ENCODE measurements at regions not wholly inside any gene's neighbourhood (a gene's known extent, or its start where the extent isn't known, plus 50 kb on each side); places are given as distances from the start of the nearest gene placed in this dataset.

DNA sequence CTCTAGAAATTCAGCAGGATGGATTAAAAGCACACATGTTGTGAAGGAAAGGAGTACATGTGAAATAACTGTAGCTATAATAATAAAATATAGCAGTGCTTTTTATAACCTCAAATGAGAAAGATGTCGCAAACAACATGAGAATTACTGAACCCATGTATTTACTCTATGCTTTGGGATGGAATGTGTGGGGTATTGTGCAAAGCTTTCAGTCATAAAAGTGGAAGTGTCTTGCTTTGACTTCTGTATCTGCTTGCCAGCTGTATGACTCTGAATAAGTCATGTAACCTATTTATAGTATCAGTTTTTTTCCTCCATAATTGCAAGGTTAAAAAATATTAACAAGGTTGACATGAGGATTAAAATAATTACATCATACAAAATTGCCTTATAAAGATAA lies 519.3 kb upstream of the CADM2 start:
- ATAC-seq = no peak
- Mint-ChIP-seq H3K4me1 (no peaks in the 10 kb centered on the region), H3K9me3 (ENCODE audit: low read depth) (peaks cover 8% of the 10 kb centered on the region), H3K27me3 (no peaks in the 10 kb centered on the region), H3K27ac (no peak overlapping the region), H3K4me3 (no peak overlapping the region), H3K36me3 (no peaks in the 10 kb centered on the region)
- no peak for DNase-seq
- CTCF ChIA-PET = no interaction called here

DNA sequence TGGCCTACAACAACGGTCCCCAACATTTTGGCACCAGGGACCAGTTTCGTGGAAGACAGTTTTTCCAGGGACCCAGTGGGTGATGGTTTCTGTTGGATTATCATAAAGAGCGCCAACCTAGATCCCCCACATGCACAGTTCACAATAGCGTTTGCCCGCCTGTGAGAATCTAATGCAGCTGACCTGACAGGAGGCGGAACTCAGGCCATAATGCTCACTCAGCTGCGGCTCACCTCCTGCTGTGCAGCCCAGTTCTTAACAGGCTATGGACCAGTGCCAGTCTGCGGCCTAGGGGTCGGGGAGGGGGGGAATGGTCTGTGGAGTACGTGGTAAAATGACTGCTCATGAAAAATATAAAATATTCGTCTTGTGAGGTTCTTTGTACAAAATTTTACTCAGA lies 518.5 kb upstream of the CADM2 start:
- H3K4me1 Mint-ChIP-seq = no peaks in the 10 kb centered on the region
- no peaks in the 10 kb centered on the region for H3K36me3 Mint-ChIP-seq
- H3K9me3 Mint-ChIP-seq (ENCODE audit: low read depth) = peaks cover 7% of the 10 kb centered on the region
- H3K4me3 Mint-ChIP-seq = no peak overlapping the region
- H3K27ac Mint-ChIP-seq = no peak overlapping the region
- CTCF ChIA-PET = no interaction called here
- ATAC-seq = no peak
- no peaks in the 10 kb centered on the region for H3K27me3 Mint-ChIP-seq
- DNase-seq = no peak

DNA sequence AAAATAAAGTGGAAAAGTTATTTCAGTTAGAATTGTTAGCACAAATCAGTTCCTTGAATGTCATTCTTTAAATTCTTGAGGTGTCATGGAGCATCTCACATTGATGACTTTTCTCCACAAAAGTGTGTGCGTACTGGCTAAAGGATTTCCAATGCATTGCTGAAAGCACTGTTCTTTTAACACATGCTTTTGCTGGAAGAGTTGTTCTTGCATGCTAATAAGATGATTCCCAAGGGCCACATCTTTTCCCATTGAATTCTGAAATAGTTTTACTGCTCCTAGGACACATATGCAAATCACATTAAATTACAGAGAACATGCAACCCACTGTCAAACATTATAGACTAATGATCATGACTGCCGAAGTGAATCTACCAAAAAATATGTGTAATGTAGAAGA lies 516.3 kb upstream of the CADM2 start:
- CTCF ChIA-PET = no interaction called here
- peaks cover 6% of the 10 kb centered on the region for H3K9me3 Mint-ChIP-seq (ENCODE audit: low read depth)
- no peak overlapping the region for H3K27ac Mint-ChIP-seq
- DNase-seq (no peak), ATAC-seq (no peak)
- no peaks in the 10 kb centered on the region for H3K36me3 Mint-ChIP-seq
- no peak overlapping the region for H3K4me3 Mint-ChIP-seq
- no peaks in the 10 kb centered on the region for H3K27me3 Mint-ChIP-seq
- H3K4me1 Mint-ChIP-seq = no peaks in the 10 kb centered on the region

DNA sequence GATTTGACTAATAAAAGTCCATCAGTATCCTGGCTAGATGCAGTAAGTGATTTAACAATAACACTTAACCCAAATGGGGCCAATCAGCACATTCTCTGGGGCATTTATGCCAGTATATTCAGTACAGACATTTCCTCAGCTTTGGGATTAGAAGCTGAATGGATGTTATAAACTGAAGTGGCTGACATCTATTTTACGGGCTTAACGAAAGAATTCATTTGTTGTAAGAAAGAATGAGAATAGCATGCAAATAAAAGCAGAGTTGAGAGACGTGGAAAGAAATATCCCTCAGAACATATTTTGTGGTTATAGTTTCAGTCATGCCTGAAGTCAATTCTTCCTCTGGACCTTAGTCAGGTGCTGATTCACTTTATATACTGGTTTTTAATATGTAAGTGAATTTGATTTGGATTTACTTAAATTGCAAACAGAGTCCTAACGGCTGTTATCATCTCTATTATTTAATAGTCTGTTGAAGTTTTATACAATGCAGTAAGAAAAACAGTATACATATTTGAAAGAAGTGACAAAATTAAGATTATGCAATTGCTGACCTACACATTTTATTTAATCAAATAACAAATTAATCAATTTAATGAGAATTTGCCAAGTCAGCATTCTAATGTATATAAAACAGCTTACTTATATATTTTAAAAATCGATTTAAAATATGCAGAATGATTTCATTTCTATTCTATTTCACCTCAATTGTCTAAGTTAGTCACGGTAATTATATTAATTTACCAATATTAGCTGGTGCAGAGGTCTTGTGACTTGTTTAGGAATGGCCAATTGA lies 513.9 kb upstream of the CADM2 start:
- no peak for ATAC-seq
- H3K27ac Mint-ChIP-seq = no peak overlapping the region
- no peaks in the 10 kb centered on the region for H3K4me1 Mint-ChIP-seq
- peaks cover 8% of the 10 kb centered on the region for H3K9me3 Mint-ChIP-seq (ENCODE audit: low read depth)
- DNase-seq = no peak
- no peaks in the 10 kb centered on the region for H3K27me3 Mint-ChIP-seq
- CTCF ChIA-PET = no interaction called here
- no peak overlapping the region for H3K4me3 Mint-ChIP-seq
- H3K36me3 Mint-ChIP-seq = no peaks in the 10 kb centered on the region

DNA sequence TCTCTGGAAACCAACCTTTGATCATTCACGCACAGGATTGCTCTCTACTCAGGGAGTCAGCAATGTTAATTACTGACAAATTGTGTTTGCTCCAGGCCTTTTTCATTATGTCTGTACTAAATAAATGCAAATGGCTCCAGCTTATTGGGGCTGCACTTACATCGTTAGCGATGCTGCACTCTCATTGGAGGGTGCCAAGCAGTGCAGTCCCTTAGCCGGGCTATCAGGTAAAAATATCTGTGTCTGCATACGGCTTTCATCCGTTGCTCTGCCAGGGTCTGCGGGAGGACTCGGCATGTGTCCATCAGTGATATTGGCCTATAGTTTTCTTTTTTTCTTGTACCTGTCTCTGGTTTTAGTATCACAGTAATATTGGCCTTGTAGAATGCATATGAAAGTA lies 471.5 kb upstream of the CADM2 start:
- CTCF ChIA-PET = no interaction called here
- DNase-seq (no peak), ATAC-seq (no peak)
- H3K27me3 Mint-ChIP-seq = no peaks in the 10 kb centered on the region
- H3K27ac Mint-ChIP-seq = no peak overlapping the region
- no peak overlapping the region for H3K4me3 Mint-ChIP-seq
- H3K9me3 Mint-ChIP-seq (ENCODE audit: low read depth) = peaks cover 12% of the 10 kb centered on the region
- H3K4me1 Mint-ChIP-seq = no peaks in the 10 kb centered on the region
- no peaks in the 10 kb centered on the region for H3K36me3 Mint-ChIP-seq

DNA sequence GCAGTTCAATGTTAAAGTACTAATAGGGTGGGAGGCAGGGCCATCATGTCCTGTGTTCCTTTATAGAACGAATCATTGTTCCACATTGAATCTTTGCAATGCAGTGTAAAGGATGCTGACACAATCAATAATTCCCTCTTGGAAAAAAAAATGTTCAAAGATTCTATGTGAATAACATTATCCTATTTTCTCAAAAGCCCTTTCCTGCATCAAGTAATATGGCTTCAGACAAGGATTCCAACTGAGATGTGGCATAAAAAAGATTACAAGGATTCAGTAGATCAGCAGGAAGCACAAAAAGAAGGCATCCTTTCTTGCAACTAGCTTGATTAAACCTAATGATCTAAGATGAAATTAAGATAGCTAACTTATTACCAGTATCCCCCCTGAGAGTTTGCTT lies 454.0 kb upstream of the CADM2 start:
- Mint-ChIP-seq H3K36me3 (no peaks in the 10 kb centered on the region), H3K4me3 (no peak overlapping the region), H3K4me1 (no peaks in the 10 kb centered on the region), H3K27me3 (no peaks in the 10 kb centered on the region), H3K9me3 (ENCODE audit: low read depth) (peaks cover 4% of the 10 kb centered on the region), H3K27ac (no peak overlapping the region)
- ATAC-seq (no peak), DNase-seq (no peak)
- CTCF ChIA-PET = no interaction called here

DNA sequence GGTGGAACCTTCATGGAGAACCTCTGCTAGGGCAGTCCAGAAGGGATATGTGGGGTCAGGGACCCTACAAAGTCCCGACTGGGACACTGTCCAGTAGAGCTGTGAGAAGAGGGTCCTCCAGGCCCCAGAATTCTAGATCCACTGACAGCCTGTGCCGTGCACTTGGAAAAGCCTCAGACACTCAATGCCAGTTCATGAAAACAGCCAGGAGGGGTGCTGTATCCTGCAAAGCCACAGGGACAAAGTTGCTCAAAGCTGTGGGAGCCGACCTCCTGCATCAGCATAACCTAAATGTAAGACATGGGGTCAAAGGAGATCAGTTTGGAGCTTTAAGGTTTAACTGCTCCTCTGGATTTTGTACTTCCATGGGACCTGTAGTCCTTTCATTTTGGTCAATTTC lies 448.8 kb upstream of the CADM2 start:
- Mint-ChIP-seq H3K4me1 (no peaks in the 10 kb centered on the region), H3K27ac (no peak overlapping the region), H3K36me3 (no peaks in the 10 kb centered on the region), H3K9me3 (ENCODE audit: low read depth) (peaks cover 4% of the 10 kb centered on the region), H3K27me3 (no peaks in the 10 kb centered on the region), H3K4me3 (no peak overlapping the region)
- DNase-seq = no peak
- no peak for ATAC-seq
- CTCF ChIA-PET = no interaction called here

DNA sequence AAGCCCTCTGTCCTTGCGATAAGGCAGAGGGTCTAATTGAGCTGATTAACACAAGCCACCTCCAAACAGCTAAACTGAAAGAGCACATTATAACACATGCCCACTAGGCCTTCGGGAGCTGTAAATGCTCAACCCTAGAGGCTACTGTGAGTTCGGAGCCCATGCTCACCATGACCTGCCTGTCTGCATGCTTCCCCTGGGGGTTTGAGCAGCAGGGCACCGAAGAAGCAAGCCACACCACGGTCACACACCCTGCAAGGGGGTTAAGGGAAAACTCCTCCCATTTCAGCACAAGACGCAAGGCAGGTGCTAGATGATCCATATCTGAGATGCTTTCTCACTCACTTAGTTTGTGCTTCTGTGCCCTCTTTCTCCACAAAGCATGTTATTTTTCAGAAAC lies 435.9 kb upstream of the CADM2 start:
- no peak overlapping the region for H3K4me3 Mint-ChIP-seq
- CTCF ChIA-PET = no interaction called here
- no peak overlapping the region for H3K27ac Mint-ChIP-seq
- ATAC-seq = no peak
- no peaks in the 10 kb centered on the region for H3K36me3 Mint-ChIP-seq
- peaks cover 10% of the 10 kb centered on the region for H3K9me3 Mint-ChIP-seq (ENCODE audit: low read depth)
- DNase-seq = no peak
- H3K27me3 Mint-ChIP-seq = no peaks in the 10 kb centered on the region
- H3K4me1 Mint-ChIP-seq = no peaks in the 10 kb centered on the region

DNA sequence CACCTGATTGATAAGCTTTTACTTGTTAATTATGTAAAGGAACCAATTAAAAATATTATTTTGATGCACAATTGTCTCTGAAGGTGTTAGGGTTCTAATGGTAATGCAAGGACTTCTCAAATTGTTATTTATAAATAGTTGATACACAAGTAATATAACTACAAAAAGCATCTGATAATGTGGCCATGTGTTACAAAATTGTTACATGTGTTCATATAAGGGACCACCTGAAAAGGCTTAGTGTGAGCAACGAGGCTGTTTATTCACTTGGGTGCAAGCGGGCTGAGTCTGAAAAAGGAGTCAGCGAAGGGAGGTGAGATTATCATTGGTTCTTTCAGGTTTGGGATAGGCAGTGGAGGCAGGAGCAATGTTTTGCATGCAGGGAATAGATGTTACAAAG lies 421.9 kb upstream of the CADM2 start:
- Mint-ChIP-seq H3K27ac (no peak overlapping the region), H3K4me3 (no peak overlapping the region), H3K4me1 (no peaks in the 10 kb centered on the region), H3K36me3 (no peaks in the 10 kb centered on the region), H3K9me3 (ENCODE audit: low read depth) (peaks cover 22% of the 10 kb centered on the region), H3K27me3 (no peaks in the 10 kb centered on the region)
- CTCF ChIA-PET = no interaction called here
- DNase-seq = no peak
- ATAC-seq = no peak

DNA sequence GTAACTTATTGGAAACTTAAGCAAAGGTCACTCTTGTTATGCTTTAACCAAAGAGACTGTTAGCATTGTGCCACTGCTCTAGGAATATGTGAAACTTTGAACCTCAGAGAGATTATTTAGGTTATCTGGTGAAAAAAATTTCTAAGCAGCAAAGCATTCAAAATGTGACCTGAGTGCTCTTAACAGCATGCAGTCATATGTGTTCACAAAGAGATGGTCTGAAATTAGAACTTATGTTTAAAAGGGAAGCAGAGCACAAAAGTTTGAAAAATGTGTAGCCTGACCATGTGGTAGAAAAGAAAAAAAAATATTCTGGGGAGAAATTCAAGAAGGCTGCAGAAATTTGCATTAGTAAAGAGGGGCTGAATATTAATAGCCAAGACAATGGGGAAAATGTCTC lies 420.2 kb upstream of the CADM2 start:
- DNase-seq (no peak), ATAC-seq (no peak)
- CTCF ChIA-PET = no interaction called here
- Mint-ChIP-seq H3K4me3 (no peak overlapping the region), H3K27me3 (no peaks in the 10 kb centered on the region), H3K27ac (no peak overlapping the region), H3K36me3 (no peaks in the 10 kb centered on the region), H3K4me1 (no peaks in the 10 kb centered on the region), H3K9me3 (ENCODE audit: low read depth) (peaks cover 15% of the 10 kb centered on the region)

DNA sequence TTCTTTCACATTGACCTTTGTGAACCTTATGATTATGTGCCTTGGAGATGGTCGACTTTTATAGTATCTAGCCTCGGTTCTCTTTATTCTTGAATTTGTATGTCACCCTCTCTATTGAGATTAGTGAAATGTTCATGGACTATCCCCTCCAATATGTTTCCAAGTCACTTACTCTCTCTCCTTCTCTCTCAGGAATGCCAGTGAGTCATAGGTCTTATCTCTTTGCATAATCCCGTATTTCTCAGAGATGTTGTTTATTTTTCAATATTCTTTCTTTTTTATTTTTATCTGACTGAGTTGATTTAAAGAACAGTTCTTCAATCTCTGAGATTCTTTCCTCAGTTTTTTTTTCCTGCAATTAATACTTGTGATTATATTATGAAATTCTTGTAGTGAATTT lies 411.6 kb upstream of the CADM2 start:
- ATAC-seq (no peak), DNase-seq (no peak)
- H3K27ac Mint-ChIP-seq = no peak overlapping the region
- H3K27me3 Mint-ChIP-seq = no peaks in the 10 kb centered on the region
- CTCF ChIA-PET = no interaction called here
- H3K36me3 Mint-ChIP-seq = no peaks in the 10 kb centered on the region
- no peak overlapping the region for H3K4me3 Mint-ChIP-seq
- H3K9me3 Mint-ChIP-seq (ENCODE audit: low read depth) = no peaks in the 10 kb centered on the region
- no peaks in the 10 kb centered on the region for H3K4me1 Mint-ChIP-seq

DNA sequence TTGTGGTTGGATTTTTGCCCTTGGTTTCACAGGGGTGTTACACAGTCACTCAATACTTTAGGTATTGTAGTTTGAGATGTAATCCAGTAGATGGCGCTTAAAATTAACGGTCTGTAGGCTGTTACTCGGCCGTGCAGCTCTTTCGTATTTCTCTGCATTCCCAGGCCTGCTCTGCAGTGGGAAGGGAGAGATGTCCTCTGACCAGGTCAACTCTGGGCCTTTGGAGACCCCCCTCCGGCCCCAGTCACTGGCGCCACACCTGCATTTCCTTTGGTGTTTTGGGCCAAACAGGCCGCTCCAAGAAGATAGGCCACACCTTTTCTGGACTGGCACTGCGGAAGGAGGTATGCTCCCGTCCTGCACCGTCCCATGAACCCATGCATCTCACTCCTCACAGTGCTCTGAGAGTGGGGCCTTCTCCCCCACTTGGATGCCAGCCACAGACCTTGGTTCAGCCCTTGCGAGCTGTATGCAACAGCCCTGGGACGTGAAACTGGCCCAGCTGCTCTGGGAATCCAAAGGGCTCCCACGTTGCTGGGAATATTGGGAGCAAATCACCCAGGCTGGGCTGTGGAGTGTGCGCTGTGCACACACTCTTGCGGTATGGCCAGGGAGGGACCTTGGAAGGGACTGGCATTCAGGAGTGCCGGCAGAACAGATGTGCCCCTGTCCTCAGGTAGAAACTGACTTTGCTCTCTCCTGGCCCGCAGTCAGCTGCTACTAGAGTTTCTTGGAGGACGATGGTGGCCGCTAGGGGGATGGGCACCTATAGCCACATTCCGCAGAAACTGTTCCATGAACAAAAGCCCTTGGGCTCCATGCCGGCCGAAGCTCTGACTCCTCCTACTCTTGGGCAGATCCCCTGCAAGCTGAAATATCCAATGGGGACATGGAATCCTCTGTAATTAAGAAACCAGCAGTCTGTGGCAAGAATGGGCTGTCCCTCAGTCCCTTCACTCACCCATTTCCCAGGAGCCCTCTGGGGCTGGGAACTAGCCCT lies 410.5 kb upstream of the CADM2 start:
- CTCF ChIA-PET = no interaction called here
- H3K9me3 Mint-ChIP-seq (ENCODE audit: low read depth) = no peaks in the 10 kb centered on the region
- H3K4me1 Mint-ChIP-seq = no peaks in the 10 kb centered on the region
- no peak overlapping the region for H3K4me3 Mint-ChIP-seq
- no peaks in the 10 kb centered on the region for H3K36me3 Mint-ChIP-seq
- H3K27ac Mint-ChIP-seq = no peak overlapping the region
- H3K27me3 Mint-ChIP-seq = no peaks in the 10 kb centered on the region
- ATAC-seq (no peak), DNase-seq (no peak)

DNA sequence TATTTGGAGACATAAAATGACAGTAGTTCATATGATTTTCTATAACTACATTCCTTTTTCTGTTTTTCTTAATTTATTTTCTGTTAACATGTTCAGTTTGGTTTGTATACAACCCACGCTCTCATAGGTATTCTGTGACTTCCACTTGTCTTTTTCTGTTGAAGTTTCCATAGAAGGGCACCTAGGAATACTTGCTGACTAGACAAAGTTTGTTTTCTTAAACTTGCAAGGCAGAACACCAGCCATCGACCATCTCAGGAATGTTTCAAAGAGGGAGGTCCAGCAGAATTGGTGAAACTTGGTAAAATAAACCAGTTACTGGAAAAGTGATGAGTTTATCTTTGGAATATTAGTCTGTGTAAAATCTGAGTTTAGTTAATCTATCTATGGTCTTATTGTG lies 403.2 kb upstream of the CADM2 start:
- H3K9me3 Mint-ChIP-seq (ENCODE audit: low read depth) = no peaks in the 10 kb centered on the region
- CTCF ChIA-PET = no interaction called here
- no peak overlapping the region for H3K4me3 Mint-ChIP-seq
- H3K27ac Mint-ChIP-seq = no peak overlapping the region
- no peak for DNase-seq
- H3K4me1 Mint-ChIP-seq = no peaks in the 10 kb centered on the region
- no peak for ATAC-seq
- no peaks in the 10 kb centered on the region for H3K27me3 Mint-ChIP-seq
- no peaks in the 10 kb centered on the region for H3K36me3 Mint-ChIP-seq

DNA sequence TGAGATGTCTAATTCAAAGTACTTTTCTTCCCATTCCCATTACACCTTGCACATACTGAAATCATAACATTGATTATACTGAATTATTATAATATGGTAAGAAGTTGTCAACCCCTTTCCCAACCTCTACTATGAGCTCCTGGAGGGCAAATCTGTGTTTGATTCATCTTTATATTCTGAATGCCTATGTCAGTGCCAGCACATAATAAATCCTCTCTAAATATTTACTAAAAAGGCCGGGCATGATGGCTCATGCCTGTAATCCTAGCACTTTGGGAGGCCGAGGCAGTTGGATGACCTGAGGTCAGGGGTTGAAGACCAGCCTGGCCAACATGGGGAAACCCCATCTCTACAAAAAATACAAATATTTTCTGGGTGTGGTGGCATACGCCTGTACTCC lies 392.5 kb upstream of the CADM2 start:
- no peaks in the 10 kb centered on the region for H3K4me1 Mint-ChIP-seq
- H3K9me3 Mint-ChIP-seq (ENCODE audit: low read depth) = peaks cover 5% of the 10 kb centered on the region
- no peak overlapping the region for H3K27ac Mint-ChIP-seq
- no peak overlapping the region for H3K4me3 Mint-ChIP-seq
- ATAC-seq (no peak), DNase-seq (no peak)
- CTCF ChIA-PET = no interaction called here
- no peaks in the 10 kb centered on the region for H3K36me3 Mint-ChIP-seq
- no peaks in the 10 kb centered on the region for H3K27me3 Mint-ChIP-seq
